ENCODE measurements at regions not wholly inside any gene's neighbourhood (a gene's known extent, or its start where the extent isn't known, plus 50 kb on each side); places are given as distances from the start of the nearest gene placed in this dataset.

- intact Hi-C loops (cut with micrococcal nuclease) (no loop called here), dilution Hi-C loops (cut with HindIII; ENCODE audit: low sequenced_read_pairs, unreplicated experiment) (no loop called here), in situ Hi-C loops (cut with MboI; ENCODE audit: low sequenced_read_pairs) (no loop called here)
- POLR2A ChIA-PET (ENCODE audit: unreplicated experiment), result no interaction called here
- Histone ChIP-seq H2BK5ac (ENCODE audit: low read depth, low read length, poor library complexity, severe bottlenecking) (no peak overlapping the region), H3K4me2 (ENCODE audit: low read depth, low read length) (no peak overlapping the region), H3K56ac (ENCODE audit: extremely low read depth, insufficient read depth, low read length) (no peak overlapping the region), H3K4ac (ENCODE audit: low read depth, low read length) (no peak overlapping the region), H3K4me1 (ENCODE audit: control insufficient read depth, insufficient read depth, low read length) (no peaks in the 10 kb centered on the region), H4K5ac (ENCODE audit: low read depth, low read length) (no peak overlapping the region), H3K79me1 (ENCODE audit: low read depth in 1 of 2, low read length in 2 of 2) (no peaks in the 10 kb centered on the region), H4K8ac (ENCODE audit: low read depth in 2 of 2, low read length in 2 of 2) (no peak overlapping the region), H2BK20ac (ENCODE audit: low read depth, low read length) (no peak overlapping the region), H3K9me1 (ENCODE audit: insufficient read depth, low read length) (no peaks in the 10 kb centered on the region), H3K27me3 (ENCODE audit: control insufficient read depth, insufficient read depth, low read length) (no peaks in the 10 kb centered on the region), H3K9ac (ENCODE audit: low read depth, low read length) (no peak overlapping the region), H2AK5ac (ENCODE audit: low read depth, low read length) (no peak overlapping the region), H4K91ac (ENCODE audit: insufficient read depth, low read depth, low read length) (no peak overlapping the region), H2BK120ac (ENCODE audit: low read depth, low read length) (no peak overlapping the region), H3K4me3 (ENCODE audit: insufficient read depth, low read depth, low read length) (no peak overlapping the region), H3K27ac (ENCODE audit: insufficient read depth, low read length) (no peak overlapping the region), H3K36me3 (ENCODE audit: control insufficient read depth, insufficient read depth, low read length) (no peaks in the 10 kb centered on the region), H3K14ac (replicated peaks; ENCODE audit: low read depth, low read length) (no peak overlapping the region), H4K20me1 (ENCODE audit: insufficient read depth, low read length) (no peaks in the 10 kb centered on the region), H3K9me3 (ENCODE audit: control insufficient read depth, insufficient read depth, low read length) (peaks cover 46% of the 10 kb centered on the region), H2BK15ac (ENCODE audit: low read depth, low read length) (no peak overlapping the region), H2AFZ (replicated peaks; ENCODE audit: low read length, poor library complexity) (no peak overlapping the region), H3K23ac (ENCODE audit: low read depth, low read length) (no peak overlapping the region), H3K18ac (ENCODE audit: low read depth, low read length) (no peak overlapping the region), H2AK9ac (replicated peaks; ENCODE audit: low read depth, low read length, poor library complexity) (no peak overlapping the region)
- DNase-seq, result no peak
- no peak for ATAC-seq (ENCODE audit: low read depth)
- TF ChIP-seq RAD21 (IDR thresholded peaks at IDR 0.05; ENCODE audit: low read length), result no peak
- TF ChIP-seq RFX5 (IDR thresholded peaks at IDR 0.05; ENCODE audit: low read depth, low read length), result no peak
- no peak for TF ChIP-seq CHD1 (IDR thresholded peaks at IDR 0.05; ENCODE audit: low read depth, low read length)
- CTCF ChIA-PET, result no interaction called here
- BruUV-seq (replicated peaks), result no TSS peak
- WGBS, 2 experiments (ENCODE audit: extremely low coverage in 2 of 2, insufficient read length in 1 of 2), result 100% methylated on average over 2 of the region's 12 CpGs; no CpG with 5 or more reads in 1 of the 2 experiments
Measured at GRCh38 chr22:49494555-49494954, 333.1 kb downstream of the BRD1 start.

All from IMR-90 (cell line).